Loucy (cell line): ENCODE measurements at regions not wholly inside any gene's neighbourhood (a gene's known extent, or its start where the extent isn't known, plus 50 kb on each side); places are given as distances from the start of the nearest gene placed in this dataset.

Experiments used
- EZH2phosphoT487 ChIP-seq: fragments of 200-600 bp; IDR thresholded peaks from 2 replicates; pipeline ENCODE4 v1.6.1; 2018; ENCODE audit warnings: antibody characterized with exemption, mild to moderate bottlenecking, moderate library complexity, borderline replicate concordance
- TF ChIP-seq, protein P1 (sequence below): fragments of 200-600 bp; sonication (generic); conservative IDR thresholded peaks from 2 replicates; pipeline ENCODE4 v1.5.1; 2014; ENCODE audit warnings: mild to moderate bottlenecking, antibody characterized with exemption, low read length

DNA sequence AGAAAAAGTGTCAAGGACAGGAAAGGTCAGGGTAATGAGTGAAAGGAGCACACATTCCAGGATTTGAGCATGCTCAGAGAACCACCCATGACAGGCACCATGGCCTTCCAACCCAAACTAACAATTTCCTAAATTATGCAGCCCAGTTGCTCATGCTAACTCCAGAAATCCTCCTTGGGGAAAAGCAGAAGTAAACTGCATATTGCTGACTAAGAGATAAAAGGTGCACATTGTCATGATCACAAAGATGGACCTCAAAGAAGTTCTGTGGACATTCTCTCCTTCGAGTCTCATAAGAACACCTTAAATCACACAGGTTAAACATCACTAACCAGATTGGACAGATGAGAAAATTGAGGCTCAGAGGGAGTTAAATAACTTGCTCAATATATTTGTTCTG lies 97.6 kb upstream of the SLC25A36 start:
- TF ChIP-seq, protein P1, sequence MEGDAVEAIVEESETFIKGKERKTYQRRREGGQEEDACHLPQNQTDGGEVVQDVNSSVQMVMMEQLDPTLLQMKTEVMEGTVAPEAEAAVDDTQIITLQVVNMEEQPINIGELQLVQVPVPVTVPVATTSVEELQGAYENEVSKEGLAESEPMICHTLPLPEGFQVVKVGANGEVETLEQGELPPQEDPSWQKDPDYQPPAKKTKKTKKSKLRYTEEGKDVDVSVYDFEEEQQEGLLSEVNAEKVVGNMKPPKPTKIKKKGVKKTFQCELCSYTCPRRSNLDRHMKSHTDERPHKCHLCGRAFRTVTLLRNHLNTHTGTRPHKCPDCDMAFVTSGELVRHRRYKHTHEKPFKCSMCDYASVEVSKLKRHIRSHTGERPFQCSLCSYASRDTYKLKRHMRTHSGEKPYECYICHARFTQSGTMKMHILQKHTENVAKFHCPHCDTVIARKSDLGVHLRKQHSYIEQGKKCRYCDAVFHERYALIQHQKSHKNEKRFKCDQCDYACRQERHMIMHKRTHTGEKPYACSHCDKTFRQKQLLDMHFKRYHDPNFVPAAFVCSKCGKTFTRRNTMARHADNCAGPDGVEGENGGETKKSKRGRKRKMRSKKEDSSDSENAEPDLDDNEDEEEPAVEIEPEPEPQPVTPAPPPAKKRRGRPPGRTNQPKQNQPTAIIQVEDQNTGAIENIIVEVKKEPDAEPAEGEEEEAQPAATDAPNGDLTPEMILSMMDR: no peak
- TF ChIP-seq EZH2phosphoT487: no peak
